ENCODE measurements at regions not wholly inside any gene's neighbourhood (a gene's known extent, or its start where the extent isn't known, plus 50 kb on each side); places are given as distances from the start of the nearest gene placed in this dataset.
"Not testable (repeated sequence)": the region's sequence is repeated elsewhere in the genome, so short reads cannot be mapped to it uniquely, and the experiment has no call there.

GRCh38 chr2:89756616-89757015 is 1065.1 kb downstream of the RPIA start:
- ATAC-seq (replicated peaks in 1 of 4); H3K4me3 ChIP-seq (ENCODE audit: control insufficient read depth in 1 of 2, extremely low read depth in 1 of 2, low read length in 1 of 2); H3K27ac ChIP-seq (ENCODE audit: low read length); H3K9me3 ChIP-seq; H3K27me3 Mint-ChIP-seq; POLR2A ChIA-PET; H3K27ac Mint-ChIP-seq; DNase-seq; H3K4me3 Mint-ChIP-seq; H3K4me1 ChIP-seq (ENCODE audit: control insufficient read depth in 1 of 2, extremely low read depth in 1 of 2, insufficient read depth in 2 of 2, low read length in 2 of 2); H3K27me3 ChIP-seq (replicated peaks in 1 of 2; ENCODE audit: control insufficient read depth in 2 of 2, extremely low read depth in 1 of 2, insufficient read depth in 2 of 2, low read length in 1 of 2); H3K36me3 ChIP-seq (ENCODE audit: control insufficient read depth in 2 of 2, extremely low read depth in 1 of 2, insufficient read depth in 1 of 2, low read length in 1 of 2); CTCF ChIA-PET; H3K36me3 Mint-ChIP-seq; H3K4me1 Mint-ChIP-seq: not testable (repeated sequence)
- peaks cover 11 to 26% (median 25%) of the 10 kb centered on the region in 3 donors for H3K9me3 Mint-ChIP-seq
- no CpG with 5 or more reads among the region's 2 CpGs for WGBS (ENCODE audit: insufficient coverage)

GRCh38 chr2:89758332-89759026 is 1067.0 kb downstream of the RPIA start:
- peaks cover 11 to 30% (median 28%) of the 10 kb centered on the region in 3 donors for H3K9me3 Mint-ChIP-seq
- H3K4me1 Mint-ChIP-seq; H3K4me3 Mint-ChIP-seq; CTCF ChIA-PET; H3K36me3 ChIP-seq (ENCODE audit: control insufficient read depth in 2 of 2, extremely low read depth in 1 of 2, insufficient read depth in 1 of 2, low read length in 1 of 2); ATAC-seq (replicated peaks in 1 of 4); H3K27me3 Mint-ChIP-seq; DNase-seq; H3K9me3 ChIP-seq; H3K36me3 Mint-ChIP-seq; H3K27ac ChIP-seq (ENCODE audit: low read length); H3K4me1 ChIP-seq (ENCODE audit: control insufficient read depth in 1 of 2, extremely low read depth in 1 of 2, insufficient read depth in 2 of 2, low read length in 2 of 2); H3K4me3 ChIP-seq (ENCODE audit: control insufficient read depth in 1 of 2, extremely low read depth in 1 of 2, low read length in 1 of 2); H3K27ac Mint-ChIP-seq; POLR2A ChIA-PET; H3K27me3 ChIP-seq (replicated peaks in 1 of 2; ENCODE audit: control insufficient read depth in 2 of 2, extremely low read depth in 1 of 2, insufficient read depth in 2 of 2, low read length in 1 of 2): not testable (repeated sequence)
- WGBS (ENCODE audit: insufficient coverage), result 72% methylated on average over 9 of the region's 14 CpGs

GRCh38 chr2:89760762-89761161 is 1069.3 kb downstream of the RPIA start:
- H3K27me3 ChIP-seq (replicated peaks in 1 of 2; ENCODE audit: control insufficient read depth in 2 of 2, extremely low read depth in 1 of 2, insufficient read depth in 2 of 2, low read length in 1 of 2), result peaks cover 0 to 14% of the 10 kb centered on the region in 2 experiments
- H3K4me1 ChIP-seq (ENCODE audit: control insufficient read depth in 1 of 2, extremely low read depth in 1 of 2, insufficient read depth in 2 of 2, low read length in 2 of 2); H3K4me3 ChIP-seq (ENCODE audit: control insufficient read depth in 1 of 2, extremely low read depth in 1 of 2, low read length in 1 of 2); H3K36me3 Mint-ChIP-seq; POLR2A ChIA-PET; DNase-seq; ATAC-seq (replicated peaks in 1 of 4); H3K4me1 Mint-ChIP-seq; H3K4me3 Mint-ChIP-seq; H3K36me3 ChIP-seq (ENCODE audit: control insufficient read depth in 2 of 2, extremely low read depth in 1 of 2, insufficient read depth in 1 of 2, low read length in 1 of 2); H3K9me3 ChIP-seq; H3K27ac Mint-ChIP-seq; CTCF ChIA-PET; H3K27ac ChIP-seq (ENCODE audit: low read length): not testable (repeated sequence)
- 77% methylated on average over 4 of the region's 6 CpGs for WGBS (ENCODE audit: insufficient coverage)
- Mint-ChIP-seq H3K9me3 (peaks cover 9 to 28% (median 23%) of the 10 kb centered on the region in 3 donors), H3K27me3 (peaks cover 6 to 15% of the 10 kb centered on the region in 2 donors)

- H3K9me3 ChIP-seq; POLR2A ChIA-PET; H3K36me3 Mint-ChIP-seq; H3K36me3 ChIP-seq (ENCODE audit: control insufficient read depth in 2 of 2, extremely low read depth in 1 of 2, insufficient read depth in 1 of 2, low read length in 1 of 2); H3K4me1 Mint-ChIP-seq; CTCF ChIA-PET; H3K4me1 ChIP-seq (ENCODE audit: control insufficient read depth in 1 of 2, extremely low read depth in 1 of 2, insufficient read depth in 2 of 2, low read length in 2 of 2); DNase-seq; H3K27ac Mint-ChIP-seq; H3K27ac ChIP-seq (ENCODE audit: low read length); H3K4me3 ChIP-seq (ENCODE audit: control insufficient read depth in 1 of 2, extremely low read depth in 1 of 2, low read length in 1 of 2); H3K4me3 Mint-ChIP-seq; ATAC-seq (replicated peaks in 1 of 4): not testable (repeated sequence)
- peaks cover 9 to 28% (median 22%) of the 10 kb centered on the region in 3 donors for H3K9me3 Mint-ChIP-seq
- peaks cover 0 to 18% of the 10 kb centered on the region in 2 experiments for H3K27me3 ChIP-seq (replicated peaks in 1 of 2; ENCODE audit: control insufficient read depth in 2 of 2, extremely low read depth in 1 of 2, insufficient read depth in 2 of 2, low read length in 1 of 2)
- H3K27me3 Mint-ChIP-seq, result peaks cover 7 to 19% of the 10 kb centered on the region in 2 donors
- 51% methylated on average over 2 of the region's 2 CpGs for WGBS (ENCODE audit: insufficient coverage)
Observed at GRCh38 chr2:89761171-89761570, 1069.7 kb downstream of the RPIA start.

GRCh38 chr2:89761863-89762262 is 1070.4 kb downstream of the RPIA start:
- H3K27me3 ChIP-seq (replicated peaks in 1 of 2; ENCODE audit: control insufficient read depth in 2 of 2, extremely low read depth in 1 of 2, insufficient read depth in 2 of 2, low read length in 1 of 2), result peaks cover 0 to 25% of the 10 kb centered on the region in 2 experiments
- DNase-seq; H3K36me3 Mint-ChIP-seq; H3K36me3 ChIP-seq (ENCODE audit: control insufficient read depth in 2 of 2, extremely low read depth in 1 of 2, insufficient read depth in 1 of 2, low read length in 1 of 2); H3K9me3 ChIP-seq; H3K4me3 Mint-ChIP-seq; H3K4me1 ChIP-seq (ENCODE audit: control insufficient read depth in 1 of 2, extremely low read depth in 1 of 2, insufficient read depth in 2 of 2, low read length in 2 of 2); H3K27ac Mint-ChIP-seq; ATAC-seq (replicated peaks in 1 of 4); H3K4me3 ChIP-seq (ENCODE audit: control insufficient read depth in 1 of 2, extremely low read depth in 1 of 2, low read length in 1 of 2); POLR2A ChIA-PET; H3K27ac ChIP-seq (ENCODE audit: low read length); CTCF ChIA-PET; H3K4me1 Mint-ChIP-seq: not testable (repeated sequence)
- Mint-ChIP-seq H3K9me3 (peaks cover 9 to 22% (median 22%) of the 10 kb centered on the region in 3 donors), H3K27me3 (peaks cover 14 to 26% of the 10 kb centered on the region in 2 donors)
- 74% methylated on average over 3 of the region's 4 CpGs for WGBS (ENCODE audit: insufficient coverage)

- H3K27ac Mint-ChIP-seq; CTCF ChIA-PET; H3K4me1 ChIP-seq (ENCODE audit: control insufficient read depth in 1 of 2, extremely low read depth in 1 of 2, insufficient read depth in 2 of 2, low read length in 2 of 2); H3K27ac ChIP-seq (ENCODE audit: low read length); H3K36me3 ChIP-seq (ENCODE audit: control insufficient read depth in 2 of 2, extremely low read depth in 1 of 2, insufficient read depth in 1 of 2, low read length in 1 of 2); POLR2A ChIA-PET; DNase-seq; H3K36me3 Mint-ChIP-seq; H3K4me3 ChIP-seq (ENCODE audit: control insufficient read depth in 1 of 2, extremely low read depth in 1 of 2, low read length in 1 of 2); H3K9me3 ChIP-seq; H3K4me3 Mint-ChIP-seq; H3K4me1 Mint-ChIP-seq; ATAC-seq (replicated peaks in 1 of 4): not testable (repeated sequence)
- peaks cover 3 to 33% of the 10 kb centered on the region in 2 experiments for H3K27me3 ChIP-seq (replicated peaks in 1 of 2; ENCODE audit: control insufficient read depth in 2 of 2, extremely low read depth in 1 of 2, insufficient read depth in 2 of 2, low read length in 1 of 2)
- 87% methylated on average over 11 of the region's 13 CpGs for WGBS (ENCODE audit: insufficient coverage)
- peaks cover 9 to 21% (median 17%) of the 10 kb centered on the region in 3 donors for H3K9me3 Mint-ChIP-seq
- H3K27me3 Mint-ChIP-seq, result peaks cover 20 to 31% of the 10 kb centered on the region in 2 donors
Observed at GRCh38 chr2:89762461-89763253, 1071.2 kb downstream of the RPIA start.
